Epithelial cell of esophagus (primary cell): ENCODE measurements at regions not wholly inside any gene's neighbourhood (a gene's known extent, or its start where the extent isn't known, plus 50 kb on each side); places are given as distances from the start of the nearest gene placed in this dataset.

Experiments used
- DNase-seq: peaks from one replicate; pipeline ENCODE4 v3.0.0; 2010; ENCODE audit warnings: low read depth
- H3K4me3 ChIP-seq: 2 replicates; pipeline ENCODE4 v1.5.1; 2011; ENCODE audit warnings: mild to moderate bottlenecking, low read length, control low read depth
- TF ChIP-seq, protein P1 (sequence below): IDR thresholded peaks from 2 replicates; pipeline ENCODE4 v1.5.1; 2011; ENCODE audit warnings: low read depth, mild to moderate bottlenecking, low read length, control low read depth, inconsistent platforms; ENCODE audit not compliant: insufficient read depth; ENCODE audit errors: missing control alignments

DNA sequence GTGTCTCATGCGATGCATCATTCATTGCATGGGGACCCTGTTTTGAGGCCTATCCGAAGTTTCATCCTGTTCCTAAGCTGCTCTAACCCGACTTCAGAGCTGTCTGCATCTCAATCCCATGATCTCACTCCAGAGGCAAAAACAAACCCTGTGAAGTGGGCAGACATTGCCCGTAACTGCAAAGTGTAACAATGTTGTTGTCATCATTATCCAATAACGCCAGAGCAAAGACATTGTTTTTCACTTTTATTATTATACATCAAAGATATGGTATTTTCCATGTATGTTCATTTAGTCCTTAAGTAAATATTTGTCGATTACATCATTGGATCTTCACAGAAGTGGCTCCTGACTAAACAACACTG, 246.7 kb downstream of the KLF6 start:
- TF ChIP-seq, protein P1, sequence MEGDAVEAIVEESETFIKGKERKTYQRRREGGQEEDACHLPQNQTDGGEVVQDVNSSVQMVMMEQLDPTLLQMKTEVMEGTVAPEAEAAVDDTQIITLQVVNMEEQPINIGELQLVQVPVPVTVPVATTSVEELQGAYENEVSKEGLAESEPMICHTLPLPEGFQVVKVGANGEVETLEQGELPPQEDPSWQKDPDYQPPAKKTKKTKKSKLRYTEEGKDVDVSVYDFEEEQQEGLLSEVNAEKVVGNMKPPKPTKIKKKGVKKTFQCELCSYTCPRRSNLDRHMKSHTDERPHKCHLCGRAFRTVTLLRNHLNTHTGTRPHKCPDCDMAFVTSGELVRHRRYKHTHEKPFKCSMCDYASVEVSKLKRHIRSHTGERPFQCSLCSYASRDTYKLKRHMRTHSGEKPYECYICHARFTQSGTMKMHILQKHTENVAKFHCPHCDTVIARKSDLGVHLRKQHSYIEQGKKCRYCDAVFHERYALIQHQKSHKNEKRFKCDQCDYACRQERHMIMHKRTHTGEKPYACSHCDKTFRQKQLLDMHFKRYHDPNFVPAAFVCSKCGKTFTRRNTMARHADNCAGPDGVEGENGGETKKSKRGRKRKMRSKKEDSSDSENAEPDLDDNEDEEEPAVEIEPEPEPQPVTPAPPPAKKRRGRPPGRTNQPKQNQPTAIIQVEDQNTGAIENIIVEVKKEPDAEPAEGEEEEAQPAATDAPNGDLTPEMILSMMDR, result no peak
- H3K4me3 ChIP-seq, result no peak overlapping the region
- peak; percentile 39 for DNase-seq

DNA sequence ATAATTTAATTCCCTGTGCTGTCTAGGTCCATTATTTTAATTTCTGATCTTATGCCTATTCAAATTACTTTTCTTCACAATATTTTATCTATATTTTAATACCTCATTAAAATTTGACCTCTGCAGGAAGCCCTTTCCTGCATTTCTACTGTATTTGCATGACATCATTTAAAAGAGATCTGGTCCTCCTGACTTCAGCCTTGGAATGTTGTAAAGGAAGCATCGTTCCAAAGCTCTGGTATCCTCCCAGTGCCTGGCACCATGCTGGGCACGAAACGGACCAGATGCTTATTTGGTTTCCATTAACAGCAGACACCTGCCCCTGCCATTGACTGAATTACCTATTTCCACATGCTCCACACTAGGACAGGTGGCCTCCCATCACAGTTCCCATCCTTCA, 247.5 kb downstream of the KLF6 start:
- no peak overlapping the region for H3K4me3 ChIP-seq
- DNase-seq, result no peak
- TF ChIP-seq, protein P1, result no peak

DNA sequence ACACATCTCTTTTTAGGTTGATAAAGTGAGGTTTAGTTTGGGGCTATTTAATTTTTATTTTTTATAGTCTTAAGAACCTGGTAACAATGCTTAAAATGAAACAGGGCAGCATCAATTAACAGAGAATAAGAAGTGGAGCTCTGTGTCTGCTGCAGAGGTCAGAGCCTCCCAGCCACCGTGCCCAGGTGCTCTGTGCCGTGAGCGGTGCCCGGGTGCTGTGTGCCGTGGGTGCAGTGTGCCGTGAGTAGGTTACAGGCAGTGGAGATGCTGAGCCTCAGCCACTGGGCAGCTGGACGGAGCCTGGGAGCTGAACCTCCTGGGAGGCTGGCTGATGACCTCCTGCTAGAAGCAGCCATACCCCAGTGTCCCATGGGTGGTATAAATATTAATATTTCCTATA, 250.0 kb downstream of the KLF6 start:
- no peak for DNase-seq
- TF ChIP-seq, protein P1, result no peak
- no peak overlapping the region for H3K4me3 ChIP-seq

DNA sequence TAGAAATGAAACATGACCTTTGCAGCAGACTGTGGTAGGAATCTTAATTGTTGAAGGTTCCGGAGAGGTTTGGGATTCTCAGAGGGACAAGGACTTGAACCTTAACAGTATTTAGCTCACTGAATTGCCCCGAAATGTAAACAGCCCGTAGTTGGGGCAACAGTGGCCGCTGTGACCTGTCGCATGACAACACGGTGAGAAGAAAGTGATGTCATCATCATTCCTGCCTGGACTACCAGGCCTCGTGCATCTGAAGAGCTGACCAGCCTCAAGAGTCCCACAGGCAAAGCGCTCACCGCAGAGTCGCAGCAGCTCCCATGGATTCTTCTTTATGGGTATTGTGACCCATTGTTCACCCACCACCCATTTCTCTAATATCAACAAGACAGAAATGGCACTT, 250.6 kb downstream of the KLF6 start:
- DNase-seq, result no peak
- TF ChIP-seq, protein P1, result no peak
- H3K4me3 ChIP-seq, result no peak overlapping the region

DNA sequence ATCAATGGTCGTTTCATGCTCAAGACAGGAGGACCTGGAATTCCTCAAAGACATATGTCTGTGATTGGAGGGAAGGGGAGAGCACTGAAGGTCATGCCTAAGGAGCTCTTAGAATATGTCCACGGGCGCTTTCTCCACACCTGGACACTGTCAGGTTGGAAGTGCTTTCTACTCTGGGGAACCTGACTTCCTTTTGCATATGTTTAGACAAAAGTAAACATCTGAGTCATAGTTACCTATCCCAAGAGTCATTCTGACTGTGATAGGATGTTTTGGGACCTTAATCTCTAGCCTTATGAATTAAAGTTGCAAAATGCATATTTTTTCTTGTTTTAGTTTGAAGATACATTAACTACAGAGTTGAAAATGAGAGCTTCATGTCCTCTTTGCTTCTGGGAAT, 251.7 kb downstream of the KLF6 start:
- TF ChIP-seq, protein P1, result no peak
- DNase-seq, result peak; percentile 66
- H3K4me3 ChIP-seq, result no peak overlapping the region

DNA sequence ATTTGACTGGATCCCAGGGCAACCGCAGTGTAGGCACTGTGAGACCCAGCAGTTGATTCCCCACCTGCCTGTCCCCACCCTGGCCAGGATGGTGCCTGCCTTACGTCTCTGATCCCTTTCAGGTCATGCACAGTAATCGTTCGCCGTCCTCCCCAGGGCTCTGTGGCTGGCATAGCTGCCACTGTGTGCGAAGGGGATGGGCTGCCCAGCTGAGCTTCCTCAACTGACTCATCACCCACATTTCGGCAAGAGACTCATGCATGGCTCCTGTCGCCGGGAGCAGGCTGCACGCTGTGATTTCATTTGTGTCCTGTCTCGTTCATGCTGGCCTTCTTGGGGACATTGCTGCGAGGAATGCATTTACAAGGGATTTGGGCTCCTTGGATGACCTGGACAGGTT, 252.4 kb downstream of the KLF6 start:
- TF ChIP-seq, protein P1, result no peak
- peak; percentile 91 for DNase-seq

DNA sequence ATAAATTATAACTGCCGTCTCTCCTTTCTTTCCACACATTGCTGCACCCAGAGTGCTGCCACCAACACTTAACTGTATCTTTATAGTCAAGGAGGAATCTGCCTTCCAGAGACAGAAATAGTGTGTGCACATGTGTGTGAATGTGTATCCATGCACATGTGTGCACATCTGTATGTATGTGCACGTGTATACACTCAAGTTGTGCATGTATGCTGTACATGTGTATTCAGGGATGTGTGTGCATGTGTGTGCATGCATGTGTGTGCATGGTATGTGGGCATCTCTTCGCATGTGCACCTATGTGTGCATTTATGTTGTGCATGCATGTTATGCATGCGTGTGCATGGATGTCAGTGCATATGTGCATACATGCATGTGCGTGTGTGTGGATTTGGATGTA, 253.3 kb downstream of the KLF6 start:
- TF ChIP-seq, protein P1, result no peak
- DNase-seq, result no peak
- H3K4me3 ChIP-seq, result no peak overlapping the region

More for the DNA sequence above, 252.4 kb downstream of the KLF6 start:
- H3K4me3 ChIP-seq, result no peak overlapping the region
